SIG-M5 treated with dmso at 0.1 percent for 504 hours (cell line): ENCODE measurements at regions not wholly inside any gene's neighbourhood (a gene's known extent, or its start where the extent isn't known, plus 50 kb on each side); places are given as distances from the start of the nearest gene placed in this dataset.
A peak's percentile ranks its signal among the peaks of the same experiment; 100 is the strongest.
"Not testable (repeated sequence)": the region's sequence is repeated elsewhere in the genome, so short reads cannot be mapped to it uniquely, and the experiment has no call there.

ENCODE experiments used
- DNase-seq: peaks from one replicate; lab custom pipeline; 2025; ENCODE audit not compliant: unreplicated experiment; lab: John Stamatoyannopoulos, UW

DNA sequence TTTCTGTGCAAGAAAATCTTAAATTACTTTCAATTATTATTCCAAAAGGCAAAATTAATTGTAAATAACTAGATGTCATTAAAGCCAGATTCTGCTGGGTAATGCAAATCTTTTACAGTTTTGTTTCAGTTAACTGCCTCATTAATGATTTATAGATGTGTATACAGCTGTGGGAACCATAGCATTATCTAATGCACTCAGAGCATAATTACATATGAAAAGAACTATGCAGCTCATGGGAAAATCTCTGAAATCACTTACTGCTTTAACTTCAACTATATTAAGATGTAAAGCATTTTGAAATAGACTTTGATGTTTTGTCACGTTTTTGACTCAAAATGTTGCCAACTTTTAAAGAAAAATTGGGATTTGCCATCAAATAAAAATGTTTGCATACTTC, 630.3 kb upstream of the KLHL4 start:
- no peak for DNase-seq

DNA sequence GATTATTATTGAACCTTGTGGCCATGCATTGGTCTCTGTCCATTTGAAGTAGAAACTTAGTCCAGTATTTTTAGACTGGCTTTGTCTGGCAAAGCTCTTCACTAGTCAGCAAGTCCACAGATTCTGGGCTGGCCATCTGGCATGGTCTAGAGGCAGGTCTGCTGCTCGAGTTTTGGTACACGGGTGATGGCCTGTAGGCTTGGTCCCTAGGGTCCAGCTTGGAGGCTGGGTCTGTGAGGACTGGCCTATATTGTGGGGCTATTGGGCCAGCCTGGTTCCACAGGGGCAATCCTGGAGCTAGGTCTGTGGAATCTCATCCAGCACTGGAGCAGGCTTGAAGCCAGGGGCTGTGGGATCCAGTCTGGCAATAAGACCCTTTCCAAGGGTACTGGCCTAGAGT, 607.6 kb upstream of the KLHL4 start:
- DNase-seq: no peak

- DNase-seq: no peak
These were observed 606.8 kb upstream of the KLHL4 start for GRCh38 chrX:86910602-86911311.

DNA sequence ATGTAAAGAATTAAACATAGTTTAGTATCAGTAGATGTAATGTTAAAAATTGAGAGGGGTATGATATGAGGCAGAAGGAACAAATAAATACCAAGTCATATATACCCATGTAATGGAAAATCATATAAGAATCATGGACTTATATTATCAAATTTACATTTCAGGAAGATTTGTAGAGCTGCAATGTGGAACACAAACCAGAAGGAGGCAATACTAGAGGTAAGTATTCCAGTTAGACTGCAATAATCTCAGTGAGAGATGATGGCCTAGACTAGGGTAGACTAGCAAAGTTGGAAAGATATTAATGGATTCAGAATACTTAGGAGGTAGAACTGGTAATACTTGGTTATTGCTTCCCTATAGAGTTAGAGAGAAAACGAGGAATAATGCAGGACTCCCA, 603.0 kb upstream of the KLHL4 start:
- DNase-seq: no peak

GRCh38 chrX:86917959-86918358, 599.6 kb upstream of the KLHL4 start:
- no peak for DNase-seq

DNA sequence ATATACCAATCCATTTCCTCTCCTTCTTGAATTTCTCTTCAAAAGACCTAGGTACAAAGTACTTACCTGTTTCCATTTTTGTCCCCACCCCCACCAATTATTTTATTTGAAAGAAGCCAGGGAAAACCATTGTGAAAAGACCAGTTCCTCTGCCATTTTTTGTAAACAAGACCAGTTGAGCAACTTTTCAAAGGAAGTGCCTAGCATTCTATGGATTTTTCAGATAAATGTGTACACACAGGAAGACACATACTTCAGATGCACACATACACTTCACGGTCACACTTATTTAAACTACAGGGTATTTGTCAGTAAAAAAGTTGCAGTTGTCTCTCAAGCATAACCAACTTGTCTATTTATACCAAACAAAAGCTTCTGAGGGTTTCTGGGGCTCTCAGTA, 587.2 kb upstream of the KLHL4 start:
- DNase-seq: no peak

DNA sequence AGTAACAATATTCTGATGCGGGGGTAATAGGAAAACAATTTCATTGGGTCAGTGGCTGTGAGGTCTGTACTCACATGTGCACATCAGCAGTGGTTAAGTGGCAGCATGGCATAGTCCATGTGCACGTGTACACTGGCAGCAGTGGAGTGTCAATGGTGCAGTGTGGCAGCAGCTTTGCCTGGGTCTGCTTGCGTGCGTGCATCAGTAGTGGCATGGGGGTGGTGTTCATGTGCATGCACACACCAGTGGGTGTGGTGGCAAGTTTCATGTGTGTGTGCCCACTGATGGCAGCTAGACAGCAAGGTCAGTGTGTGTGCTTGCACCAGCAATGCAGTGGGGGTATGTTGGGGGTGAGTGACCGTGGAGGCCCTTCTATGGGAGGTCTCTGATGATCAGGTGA, 581.6 kb upstream of the KLHL4 start:
- DNase-seq: no peak

DNA sequence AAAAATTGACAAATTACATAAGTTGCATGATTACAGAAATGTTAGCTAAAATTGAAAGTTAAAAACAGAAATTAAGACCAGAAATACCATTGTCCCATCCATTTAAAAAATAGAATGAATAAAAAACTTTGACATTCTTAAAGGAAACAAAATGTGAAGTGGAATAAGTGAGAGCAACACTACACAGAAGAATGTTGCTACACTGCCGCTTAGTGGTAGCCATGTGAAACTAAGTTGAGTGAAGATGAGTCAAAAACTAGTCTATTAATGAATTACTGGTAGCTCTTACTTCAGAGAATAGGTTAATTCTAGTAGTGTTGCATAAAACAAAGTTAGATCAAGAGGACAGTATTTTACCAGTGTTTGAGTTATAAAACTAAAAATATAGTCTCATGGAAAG, 571.0 kb upstream of the KLHL4 start:
- peak; percentile 6 for DNase-seq

GRCh38 chrX:86964321-86964720, 553.3 kb upstream of the KLHL4 start:
- no peak for DNase-seq

- no peak for DNase-seq
These were observed 536.2 kb upstream of the KLHL4 start for GRCh38 chrX:86981326-86981879.

GRCh38 chrX:86987351-86987750, 530.3 kb upstream of the KLHL4 start:
- DNase-seq: not testable (repeated sequence)

- no peak for DNase-seq
These were observed 514.6 kb upstream of the KLHL4 start for GRCh38 chrX:87003031-87003430.

- no peak for DNase-seq
These were observed 512.4 kb upstream of the KLHL4 start for GRCh38 chrX:87005183-87005582.

- no peak for DNase-seq
These were observed 511.7 kb upstream of the KLHL4 start for GRCh38 chrX:87005885-87006284.

DNA sequence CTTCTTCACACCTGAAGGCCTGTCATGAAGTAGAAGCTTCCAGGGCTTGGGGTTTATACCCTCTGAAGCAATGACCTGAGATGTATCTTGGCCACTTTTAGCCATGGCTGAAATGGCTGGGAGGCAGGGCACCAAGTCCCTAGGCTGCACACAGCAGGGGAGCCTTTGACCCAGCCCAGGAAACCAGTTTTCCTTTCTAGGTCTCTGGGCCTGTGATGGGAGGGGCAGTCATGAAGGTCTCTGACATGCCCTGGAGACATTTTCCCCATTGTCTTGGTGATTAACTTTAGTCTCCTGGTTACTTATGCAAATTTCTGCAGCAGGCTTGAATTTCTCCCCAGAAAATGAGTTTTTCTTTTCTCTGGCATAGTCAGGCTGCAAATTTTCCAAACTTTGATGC, 511.0 kb upstream of the KLHL4 start:
- no peak for DNase-seq

DNA sequence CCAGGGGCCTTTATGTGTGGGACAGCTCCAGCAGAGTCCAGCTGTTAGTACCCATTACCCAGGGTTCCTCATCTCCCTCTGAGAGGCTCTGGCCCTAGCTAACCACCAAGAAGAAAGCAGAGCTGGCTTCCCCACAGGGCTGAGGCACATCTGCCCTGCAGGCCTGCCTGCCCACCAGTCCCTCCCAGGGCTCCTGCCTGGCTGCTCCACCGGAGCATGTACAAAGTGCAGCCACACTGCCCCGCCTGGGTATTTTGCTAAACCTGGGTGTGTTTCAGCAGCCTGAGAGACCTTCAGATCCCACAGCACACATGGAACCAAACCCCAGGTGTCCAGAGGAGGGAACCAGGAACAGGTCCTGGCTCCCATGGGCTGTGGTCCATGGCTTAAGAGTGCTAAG, 500.4 kb upstream of the KLHL4 start:
- no peak for DNase-seq

DNA sequence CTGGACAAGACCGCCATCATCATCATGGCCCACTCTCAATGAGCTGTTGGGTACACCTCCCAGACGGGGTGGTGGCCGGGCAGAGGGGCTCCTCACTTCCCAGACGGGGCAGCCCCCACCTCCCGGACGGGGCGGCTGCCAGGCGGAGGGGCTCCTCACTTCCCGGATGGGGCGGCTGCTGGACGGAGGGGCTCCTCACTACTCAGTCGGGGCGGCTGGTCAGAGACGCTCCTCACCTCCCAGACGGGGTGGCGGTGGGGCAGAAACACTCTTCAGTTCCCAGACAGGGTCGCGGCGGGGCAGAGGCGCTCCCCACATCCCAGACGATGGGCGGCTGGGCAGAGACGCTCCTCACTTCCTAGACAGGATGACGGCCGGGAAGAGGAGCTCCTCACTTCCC, 484.5 kb upstream of the KLHL4 start:
- DNase-seq: not testable (repeated sequence)

DNA sequence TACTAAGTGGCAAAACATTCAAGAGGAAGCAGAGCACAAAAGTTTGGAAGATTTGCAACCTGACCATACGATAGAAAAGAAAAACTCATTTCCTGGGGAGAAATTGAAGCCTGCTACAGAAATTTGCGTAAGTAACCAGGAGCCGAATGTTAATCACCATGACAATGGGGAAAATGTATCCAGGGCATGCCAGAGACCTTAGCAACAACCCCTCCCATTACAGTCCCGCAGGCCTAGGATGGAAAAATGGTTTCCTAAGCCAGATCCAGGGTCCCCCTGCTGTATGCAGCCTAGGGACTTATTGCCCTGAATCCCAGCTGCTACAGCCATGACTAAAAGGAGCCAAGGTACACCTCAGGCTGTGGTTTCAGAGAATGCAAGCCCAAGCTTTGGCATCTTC, 472.2 kb upstream of the KLHL4 start:
- DNase-seq: no peak

- no peak for DNase-seq
These were observed 468.0 kb upstream of the KLHL4 start for GRCh38 chrX:87049567-87049966.

- no peak for DNase-seq
These were observed 454.0 kb upstream of the KLHL4 start for GRCh38 chrX:87063642-87064041.

DNA sequence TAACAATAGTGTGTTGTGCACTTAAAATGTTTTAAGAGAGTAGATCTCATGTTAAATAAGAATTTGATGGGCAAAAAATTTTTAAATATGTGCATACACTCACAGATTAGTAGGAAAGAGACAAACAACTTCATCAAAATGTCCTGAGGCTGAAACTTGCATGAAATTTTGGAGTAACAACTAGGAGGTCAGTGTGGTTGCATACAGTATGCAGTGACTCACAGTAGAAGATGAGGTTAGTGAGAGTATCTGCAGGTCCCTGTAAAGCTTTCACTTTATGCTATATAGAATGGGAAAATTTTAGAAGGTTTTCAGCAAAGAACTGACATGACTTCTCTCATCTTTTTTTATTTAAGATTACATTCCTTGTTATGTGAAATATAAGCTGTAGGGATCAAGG, 453.1 kb upstream of the KLHL4 start:
- DNase-seq: no peak

- no peak for DNase-seq
These were observed 449.7 kb upstream of the KLHL4 start for GRCh38 chrX:87067795-87068369.

DNA sequence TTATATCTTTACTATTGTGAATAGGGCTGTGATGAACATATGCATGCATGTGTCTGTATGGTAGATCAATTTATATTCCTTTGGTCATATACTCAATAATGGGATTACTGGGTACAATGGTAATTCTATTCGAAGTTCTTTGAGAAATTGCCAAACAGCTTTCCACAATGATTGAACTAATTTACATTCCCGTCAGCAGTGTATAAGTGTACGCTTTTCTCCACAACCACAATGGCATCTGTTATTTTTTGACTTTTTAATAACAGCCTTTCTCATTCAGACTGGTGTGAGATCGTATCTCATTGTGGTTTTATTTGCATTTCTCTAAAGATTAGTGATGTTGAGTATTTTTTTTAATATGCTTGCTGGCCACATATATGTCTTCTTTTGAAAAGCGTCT, 439.4 kb upstream of the KLHL4 start:
- DNase-seq: no peak
